Muscle of leg (tissue), 3 donors: ENCODE measurements at regions not wholly inside any gene's neighbourhood (a gene's known extent, or its start where the extent isn't known, plus 50 kb on each side); places are given as distances from the start of the nearest gene placed in this dataset.

Experiments used
- DNase-seq: peaks from one replicate; pipeline ENCODE4 v3.0.0; 2013
- H3K27ac ChIP-seq: one replicate; pipeline ENCODE4 v1.5.1; 2013; ENCODE audit warnings: mild to moderate bottlenecking, low read length, control low read depth
- H3K27me3 ChIP-seq: one replicate; pipeline ENCODE4 v1.6.1; 2013; ENCODE audit warnings: low read length; ENCODE audit not compliant: control insufficient read depth, insufficient read depth
- H3K36me3 ChIP-seq: one replicate; pipeline ENCODE4 v1.6.1; 2013; ENCODE audit warnings: low read length; ENCODE audit not compliant: control insufficient read depth, insufficient read depth
- H3K4me1 ChIP-seq: one replicate; pipeline ENCODE4 v1.6.1; 2013; ENCODE audit warnings: low read length; ENCODE audit not compliant: control insufficient read depth, insufficient read depth
- H3K4me3 ChIP-seq: one replicate; pipeline ENCODE4 v1.5.1; 2013; ENCODE audit warnings: low read length, control low read depth
- H3K9me3 ChIP-seq: replicated peaks from 2 replicates; pipeline ENCODE4 v1.6.1; 2013; ENCODE audit warnings: low read depth, low read length; ENCODE audit not compliant: control insufficient read depth
- WGBS: methylation state at CpG from one replicate; pipeline ENCODE4 v1.1.5; 2013; ENCODE audit warnings: missing lambda C conversion rate; ENCODE audit not compliant: insufficient coverage; 5-methylcytosine and 5-hydroxymethylcytosine counted together

GRCh38 chr5:162512935-162513565 is 445.5 kb downstream of the GABRG2 start:
- peaks cover 6% of the 10 kb centered on the region for H3K9me3 ChIP-seq
- H3K27ac ChIP-seq, result no peak overlapping the region
- no peaks in the 10 kb centered on the region for H3K36me3 ChIP-seq
- WGBS, result 92% methylated on average over 2 of the region's 3 CpGs
- no peak for DNase-seq
- no peak overlapping the region for H3K4me3 ChIP-seq
- no peaks in the 10 kb centered on the region for H3K4me1 ChIP-seq
- no peaks in the 10 kb centered on the region for H3K27me3 ChIP-seq

DNA sequence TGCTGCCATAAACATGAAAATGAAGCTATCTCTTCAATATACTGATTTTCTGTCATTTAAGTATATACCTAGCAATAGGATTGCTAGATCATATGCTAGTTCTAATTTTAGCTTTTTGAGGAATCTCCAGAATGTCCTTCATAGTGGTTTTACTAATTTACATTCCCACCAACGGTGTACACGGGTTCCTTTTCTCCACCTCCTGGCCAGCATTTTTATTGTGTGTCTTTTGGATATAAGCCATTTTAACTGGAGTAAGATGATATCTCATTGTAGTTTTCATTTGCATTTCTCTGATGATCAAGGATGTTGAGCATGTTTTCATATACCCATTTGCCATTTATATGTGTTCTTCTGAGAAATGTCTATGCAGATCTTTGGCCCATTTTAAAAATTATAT is 446.5 kb downstream of the GABRG2 start:
- WGBS, result no CpG with 5 or more reads among the region's 2 CpGs
- H3K4me3 ChIP-seq, result no peak overlapping the region
- no peaks in the 10 kb centered on the region for H3K36me3 ChIP-seq
- no peaks in the 10 kb centered on the region for H3K4me1 ChIP-seq
- no peak for DNase-seq
- no peak overlapping the region for H3K27ac ChIP-seq
- H3K27me3 ChIP-seq, result no peaks in the 10 kb centered on the region
- H3K9me3 ChIP-seq, result peaks cover 6% of the 10 kb centered on the region

- WGBS, result no CpG with 5 or more reads among the region's 1 CpG
Observed at GRCh38 chr5:162520878-162521277, 453.3 kb downstream of the GABRG2 start.

DNA sequence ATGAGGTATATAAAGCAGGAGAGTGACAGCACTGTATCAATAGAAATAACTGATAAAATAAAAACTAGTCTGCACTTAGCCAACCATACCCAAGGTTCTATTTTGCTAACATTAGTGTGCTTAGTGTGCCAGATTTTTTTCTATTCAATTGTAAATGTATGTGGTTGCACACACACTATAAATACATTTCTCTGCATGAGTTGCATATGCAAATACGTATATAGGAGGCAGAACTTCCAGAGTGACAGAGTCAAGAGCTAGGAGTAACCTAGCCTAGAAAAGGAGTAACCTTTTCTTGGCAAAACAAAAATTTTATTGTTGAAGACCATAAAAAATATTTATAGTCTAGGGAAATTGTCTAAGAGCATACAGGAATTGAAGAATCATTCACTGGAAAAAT is 461.6 kb downstream of the GABRG2 start:
- Histone ChIP-seq H3K27me3 (no peaks in the 10 kb centered on the region), H3K4me1 (no peaks in the 10 kb centered on the region), H3K36me3 (no peaks in the 10 kb centered on the region), H3K27ac (no peak overlapping the region), H3K4me3 (no peak overlapping the region), H3K9me3 (peaks cover 11% of the 10 kb centered on the region)
- DNase-seq, result no peak
- no CpG with 5 or more reads among the region's 1 CpG for WGBS

More at GRCh38 chr5:162520878-162521277, 453.3 kb downstream of the GABRG2 start:
- Histone ChIP-seq H3K36me3 (no peaks in the 10 kb centered on the region), H3K27ac (no peak overlapping the region), H3K4me1 (no peaks in the 10 kb centered on the region), H3K4me3 (no peak overlapping the region), H3K9me3 (peaks cover 18% of the 10 kb centered on the region), H3K27me3 (no peaks in the 10 kb centered on the region)
- DNase-seq, result no peak

- DNase-seq, result no peak
- 93% methylated on average over 2 of the region's 2 CpGs for WGBS
- Histone ChIP-seq H3K27me3 (no peaks in the 10 kb centered on the region), H3K27ac (no peak overlapping the region), H3K4me1 (no peaks in the 10 kb centered on the region), H3K36me3 (no peaks in the 10 kb centered on the region), H3K4me3 (no peak overlapping the region), H3K9me3 (peaks cover 10% of the 10 kb centered on the region)
Observed at GRCh38 chr5:162529886-162530285, 462.3 kb downstream of the GABRG2 start.

- WGBS, result 33% methylated on average over 2 of the region's 2 CpGs
- Histone ChIP-seq H3K4me1 (no peaks in the 10 kb centered on the region), H3K4me3 (no peak overlapping the region)
Observed at GRCh38 chr5:162543437-162543836, 475.9 kb downstream of the GABRG2 start.

GRCh38 chr5:162544905-162545304 is 477.3 kb downstream of the GABRG2 start:
- H3K27ac ChIP-seq, result no peak overlapping the region
- H3K9me3 ChIP-seq, result peaks cover 10% of the 10 kb centered on the region
- H3K4me1 ChIP-seq, result no peaks in the 10 kb centered on the region
- WGBS, result no CpG with 5 or more reads among the region's 2 CpGs
- H3K4me3 ChIP-seq, result no peak overlapping the region
- DNase-seq, result no peak
- H3K36me3 ChIP-seq, result no peaks in the 10 kb centered on the region
- no peaks in the 10 kb centered on the region for H3K27me3 ChIP-seq

More at GRCh38 chr5:162543437-162543836, 475.9 kb downstream of the GABRG2 start:
- no peak for DNase-seq
- Histone ChIP-seq H3K27ac (no peak overlapping the region), H3K9me3 (peaks cover 1% of the 10 kb centered on the region), H3K27me3 (no peaks in the 10 kb centered on the region), H3K36me3 (no peaks in the 10 kb centered on the region)

- no peaks in the 10 kb centered on the region for H3K27me3 ChIP-seq
- no peak for DNase-seq
- H3K9me3 ChIP-seq, result peaks cover 12% of the 10 kb centered on the region
- H3K27ac ChIP-seq, result no peak overlapping the region
- no peak overlapping the region for H3K4me3 ChIP-seq
- no peaks in the 10 kb centered on the region for H3K4me1 ChIP-seq
- no peaks in the 10 kb centered on the region for H3K36me3 ChIP-seq
- 91% methylated on average over 13 of the region's 13 CpGs for WGBS
Observed at GRCh38 chr5:162550236-162550635, 482.7 kb downstream of the GABRG2 start.

DNA sequence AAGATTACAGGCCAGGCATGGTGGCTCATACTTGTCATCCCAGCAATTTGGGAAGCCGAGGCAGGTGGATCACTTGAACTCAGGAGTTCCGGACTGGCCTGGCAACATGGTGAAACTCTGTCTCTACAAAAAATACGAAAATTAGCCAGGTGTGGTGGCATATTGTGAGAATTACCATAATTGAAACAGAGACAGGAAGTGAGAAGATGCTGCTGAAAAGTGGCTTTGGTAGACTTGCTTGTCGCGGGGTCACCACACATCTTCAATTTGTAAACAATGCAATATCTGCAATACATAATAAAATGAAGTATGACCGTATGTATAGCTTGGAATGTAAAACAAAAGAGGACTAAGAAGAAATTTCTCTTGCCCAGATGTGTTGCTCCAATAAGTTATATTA is 490.5 kb downstream of the GABRG2 start:
- H3K27me3 ChIP-seq, result no peaks in the 10 kb centered on the region
- H3K4me1 ChIP-seq, result no peaks in the 10 kb centered on the region
- H3K9me3 ChIP-seq, result peaks cover 4% of the 10 kb centered on the region
- no peak for DNase-seq
- no peaks in the 10 kb centered on the region for H3K36me3 ChIP-seq
- no peak overlapping the region for H3K4me3 ChIP-seq
- H3K27ac ChIP-seq, result no peak overlapping the region
- WGBS, result 55% methylated on average over 2 of the region's 6 CpGs

GRCh38 chr5:162567644-162568043 is 500.1 kb downstream of the GABRG2 start:
- no CpG with 5 or more reads among the region's 3 CpGs for WGBS
- H3K27ac ChIP-seq, result no peak overlapping the region
- no peak for DNase-seq

DNA sequence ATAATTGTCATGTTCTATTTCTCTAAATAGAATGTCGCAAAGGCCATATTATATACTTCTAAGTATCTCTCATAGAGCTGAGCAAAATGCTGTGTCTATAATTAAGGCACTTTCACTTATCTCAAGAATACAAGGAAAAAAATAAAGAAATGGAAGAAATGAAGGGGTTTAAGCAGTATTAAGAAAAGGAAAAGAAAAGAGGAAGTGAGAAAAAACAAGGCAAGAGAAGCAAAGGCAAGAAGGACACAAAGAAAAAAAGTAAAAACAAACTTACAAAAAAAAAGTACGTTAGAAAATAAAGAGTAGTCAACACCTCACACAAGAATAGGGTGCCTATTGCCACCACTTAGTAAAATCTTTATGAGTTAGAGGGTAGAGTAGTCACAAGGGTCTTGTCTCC is 506.2 kb downstream of the GABRG2 start:
- Histone ChIP-seq H3K27me3 (no peaks in the 10 kb centered on the region), H3K4me3 (no peak overlapping the region), H3K36me3 (no peaks in the 10 kb centered on the region), H3K4me1 (no peaks in the 10 kb centered on the region), H3K27ac (no peak overlapping the region), H3K9me3 (no peaks in the 10 kb centered on the region)
- DNase-seq, result no peak
- WGBS, result no CpG with 5 or more reads among the region's 2 CpGs

More at GRCh38 chr5:162567644-162568043, 500.1 kb downstream of the GABRG2 start:
- H3K4me3 ChIP-seq, result no peak overlapping the region
- H3K4me1 ChIP-seq, result no peaks in the 10 kb centered on the region
- no peaks in the 10 kb centered on the region for H3K9me3 ChIP-seq
- no peaks in the 10 kb centered on the region for H3K36me3 ChIP-seq
- no peaks in the 10 kb centered on the region for H3K27me3 ChIP-seq
